GM12874 (cell line): ENCODE measurements at regions not wholly inside any gene's neighbourhood (a gene's known extent, or its start where the extent isn't known, plus 50 kb on each side); places are given as distances from the start of the nearest gene placed in this dataset.

Experiments used
- TF ChIP-seq, protein P1 (sequence below): IDR thresholded peaks from 2 replicates; pipeline ENCODE4 v1.5.1; 2011; ENCODE audit warnings: low read depth, mild to moderate bottlenecking, control low read depth, low read length, moderate library complexity; ENCODE audit not compliant: insufficient read depth

DNA sequence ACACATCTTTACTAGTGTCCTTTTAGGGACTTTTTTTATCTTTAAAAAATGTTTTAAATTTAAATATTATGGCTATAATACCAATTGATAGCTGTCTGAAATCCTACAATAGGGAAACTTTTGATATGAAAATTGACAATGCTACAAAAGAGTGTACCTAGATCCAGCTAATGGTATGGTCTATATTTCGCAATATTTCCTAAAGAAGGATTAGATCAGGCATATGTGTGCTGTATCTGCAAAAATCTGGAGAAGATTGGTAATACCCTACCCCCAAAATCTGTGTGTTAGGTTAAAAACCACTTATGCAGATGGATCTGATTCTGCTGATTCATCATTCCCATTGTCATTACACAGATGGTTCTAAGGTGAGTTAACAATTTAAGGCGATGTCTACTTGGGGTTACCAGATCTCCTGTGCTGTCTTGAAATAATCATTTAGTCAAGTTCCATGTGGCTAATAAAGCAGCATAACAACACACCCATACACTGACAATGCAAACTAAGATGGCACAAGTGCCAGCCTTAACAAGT lies 137.1 kb downstream of the GASK1B start:
- TF ChIP-seq, protein P1, sequence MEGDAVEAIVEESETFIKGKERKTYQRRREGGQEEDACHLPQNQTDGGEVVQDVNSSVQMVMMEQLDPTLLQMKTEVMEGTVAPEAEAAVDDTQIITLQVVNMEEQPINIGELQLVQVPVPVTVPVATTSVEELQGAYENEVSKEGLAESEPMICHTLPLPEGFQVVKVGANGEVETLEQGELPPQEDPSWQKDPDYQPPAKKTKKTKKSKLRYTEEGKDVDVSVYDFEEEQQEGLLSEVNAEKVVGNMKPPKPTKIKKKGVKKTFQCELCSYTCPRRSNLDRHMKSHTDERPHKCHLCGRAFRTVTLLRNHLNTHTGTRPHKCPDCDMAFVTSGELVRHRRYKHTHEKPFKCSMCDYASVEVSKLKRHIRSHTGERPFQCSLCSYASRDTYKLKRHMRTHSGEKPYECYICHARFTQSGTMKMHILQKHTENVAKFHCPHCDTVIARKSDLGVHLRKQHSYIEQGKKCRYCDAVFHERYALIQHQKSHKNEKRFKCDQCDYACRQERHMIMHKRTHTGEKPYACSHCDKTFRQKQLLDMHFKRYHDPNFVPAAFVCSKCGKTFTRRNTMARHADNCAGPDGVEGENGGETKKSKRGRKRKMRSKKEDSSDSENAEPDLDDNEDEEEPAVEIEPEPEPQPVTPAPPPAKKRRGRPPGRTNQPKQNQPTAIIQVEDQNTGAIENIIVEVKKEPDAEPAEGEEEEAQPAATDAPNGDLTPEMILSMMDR: no peak

DNA sequence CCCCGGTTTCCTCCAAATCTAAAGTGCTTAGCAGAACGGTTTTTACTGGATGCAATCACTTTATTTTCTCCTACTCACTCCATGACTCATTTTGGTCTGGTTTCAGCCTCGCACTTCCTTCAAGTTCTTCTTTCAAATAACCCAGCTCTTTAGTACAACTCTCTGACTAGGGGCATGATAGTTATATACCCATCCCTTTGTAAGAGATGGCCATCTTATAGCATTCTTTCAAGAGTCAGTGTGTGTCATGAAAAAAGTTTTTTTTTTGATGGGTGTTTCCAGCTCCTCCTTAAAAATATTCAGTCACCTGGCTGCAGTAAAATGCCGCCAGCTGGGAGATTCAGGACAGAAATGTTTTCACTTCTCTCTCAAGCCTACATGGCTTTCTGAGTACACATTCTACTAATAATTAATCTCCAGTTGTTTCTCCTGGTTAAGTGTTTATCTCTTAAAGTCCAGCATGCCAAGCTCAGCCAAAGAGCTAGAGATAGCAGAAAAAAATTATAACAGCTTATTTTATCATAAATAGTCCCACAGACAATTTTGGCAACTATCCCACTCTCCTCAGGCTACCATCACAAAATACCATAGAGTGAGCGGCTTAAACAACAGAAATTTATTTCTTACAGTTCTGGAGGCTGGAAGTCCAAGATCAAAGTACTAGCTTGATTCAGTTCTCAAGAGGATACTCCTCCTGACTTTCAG lies 139.3 kb downstream of the GASK1B start:
- TF ChIP-seq, protein P1: no peak

DNA sequence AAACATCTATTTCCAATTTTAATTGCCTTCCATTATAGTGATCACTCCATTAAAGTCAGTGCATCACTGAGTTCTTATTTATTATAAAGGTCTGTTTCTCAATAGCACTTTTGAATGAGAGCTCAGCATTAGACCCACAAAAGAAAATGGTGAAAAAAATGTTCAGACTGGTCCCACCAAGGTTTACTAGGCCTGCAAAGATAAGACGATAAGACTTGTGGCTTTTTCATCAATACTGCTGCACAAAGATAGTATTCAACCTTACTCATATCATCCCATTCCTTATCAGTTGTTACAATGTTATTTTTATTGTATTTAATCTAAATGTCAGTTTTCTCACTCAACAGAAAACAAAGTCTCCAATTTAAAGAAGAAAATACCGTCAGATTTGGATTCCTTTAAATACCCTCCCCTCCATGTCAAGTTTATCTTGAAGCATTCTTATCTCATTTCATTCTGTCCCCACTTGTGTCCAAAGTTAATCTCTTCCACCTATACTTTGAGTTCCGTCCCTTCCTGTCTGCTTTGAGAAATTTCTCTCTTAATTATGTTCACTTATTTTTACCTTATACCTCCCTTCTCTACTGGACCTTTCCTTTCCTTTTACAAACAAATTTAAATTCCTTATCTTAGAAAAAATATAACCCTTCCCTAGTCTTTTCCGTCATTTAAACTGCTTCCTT lies 140.0 kb downstream of the GASK1B start:
- TF ChIP-seq, protein P1: no peak

DNA sequence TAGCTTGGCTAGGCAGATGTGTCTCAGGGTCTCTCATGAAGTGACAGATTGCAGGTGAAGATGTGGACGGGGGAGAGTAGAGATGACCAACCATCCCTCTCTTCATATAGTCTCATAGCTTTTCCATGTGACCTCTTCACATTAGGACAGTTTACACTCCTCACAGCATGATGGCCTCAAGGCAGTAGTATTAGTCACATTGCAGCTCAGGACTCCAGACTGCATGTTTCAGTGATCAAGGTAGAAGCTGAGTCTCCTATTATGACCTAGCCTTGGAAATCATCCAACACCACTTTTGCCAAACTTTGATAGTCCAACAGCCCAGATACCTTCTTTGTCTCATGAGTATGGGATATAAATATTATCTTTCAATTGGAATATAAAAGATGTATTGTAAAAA lies 147.7 kb downstream of the GASK1B start:
- TF ChIP-seq, protein P1: no peak

DNA sequence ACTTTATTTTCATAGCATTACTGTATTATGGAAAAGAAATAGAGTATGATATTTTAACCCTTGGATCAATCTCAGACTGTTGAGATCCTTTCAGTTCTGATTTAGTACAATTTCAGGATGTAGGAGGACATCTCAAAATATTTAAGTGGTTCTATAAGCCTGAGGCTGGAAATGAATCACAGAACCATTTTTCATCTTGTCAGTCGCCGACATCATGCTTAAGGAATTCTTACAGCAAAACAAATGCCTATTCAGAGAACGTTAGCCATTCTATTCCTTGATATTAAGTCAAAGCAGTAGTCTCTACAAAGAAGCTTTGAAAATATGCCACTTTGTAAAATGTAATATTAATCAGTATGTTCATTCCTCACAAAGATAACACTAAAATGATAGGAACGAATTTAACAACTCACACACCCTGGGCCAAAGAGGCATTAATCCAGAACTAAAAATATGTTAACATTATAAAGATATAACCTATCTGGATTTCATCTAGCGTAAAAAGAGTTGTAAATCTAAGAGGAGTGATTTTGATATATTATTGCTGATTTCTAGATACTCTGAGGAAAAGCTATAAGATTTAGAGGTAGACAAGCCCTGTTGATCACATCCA lies 152.0 kb downstream of the GASK1B start:
- TF ChIP-seq, protein P1: no peak

DNA sequence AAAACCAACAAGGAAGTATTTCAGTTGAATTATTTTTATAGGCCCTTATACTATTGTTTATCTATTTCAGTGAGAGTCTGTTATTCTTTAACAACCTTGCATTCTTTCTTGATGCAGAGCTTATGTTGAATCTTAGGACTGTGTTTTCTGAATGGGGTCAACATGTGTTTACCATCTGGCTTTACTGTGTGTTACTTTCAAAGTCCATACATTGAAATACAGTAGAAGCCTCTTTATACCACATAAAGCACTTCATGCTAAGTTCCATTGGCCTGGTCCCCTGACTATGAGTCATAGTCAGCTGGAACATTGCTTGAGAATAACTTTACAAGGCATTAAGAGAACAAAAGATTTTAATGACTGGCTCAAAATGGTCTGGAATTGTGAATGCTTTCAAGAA lies 152.6 kb downstream of the GASK1B start:
- TF ChIP-seq, protein P1: no peak

DNA sequence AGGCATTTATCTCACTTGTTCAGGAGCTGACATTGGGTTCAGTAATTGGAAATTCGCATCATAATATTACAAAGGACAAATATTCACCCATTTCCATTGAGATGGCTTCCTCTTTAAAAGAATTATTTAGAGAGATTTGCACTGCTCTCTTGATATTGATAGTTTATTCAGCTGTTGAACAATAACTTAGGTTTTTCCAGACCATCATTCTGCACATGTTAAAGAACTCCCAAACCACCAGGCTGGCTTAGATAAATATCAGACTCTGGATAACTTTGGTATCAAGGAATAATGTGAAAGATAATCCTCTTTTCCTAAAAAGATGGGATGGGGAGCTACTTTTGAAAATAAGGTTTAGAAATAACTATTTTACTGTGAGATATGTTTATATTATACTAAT lies 154.0 kb downstream of the GASK1B start:
- TF ChIP-seq, protein P1: no peak
